HFFc6 (cell line): ENCODE measurements at regions not wholly inside any gene's neighbourhood (a gene's known extent, or its start where the extent isn't known, plus 50 kb on each side); places are given as distances from the start of the nearest gene placed in this dataset.
"Not testable (repeated sequence)": the region's sequence is repeated elsewhere in the genome, so short reads cannot be mapped to it uniquely, and the experiment has no call there.

Experiments used
- DNase-seq: peaks from one replicate; pipeline ENCODE4 v3.0.0-alpha.2; 2018
- H3K27ac Mint-ChIP-seq: 2 replicates; pipeline ENCODE4 v1.8.0; 2020; ENCODE audit warnings: mild to moderate bottlenecking, mixed read lengths
- H3K27me3 Mint-ChIP-seq: 2 replicates; pipeline ENCODE4 v1.8.0; 2021; ENCODE audit warnings: mild to moderate bottlenecking, moderate library complexity, mixed read lengths; ENCODE audit not compliant: insufficient read depth
- H3K36me3 Mint-ChIP-seq: 2 replicates; pipeline ENCODE4 v1.8.0; 2021; ENCODE audit warnings: low read depth, mixed read lengths
- H3K4me1 Mint-ChIP-seq: 2 replicates; pipeline ENCODE4 v1.8.0; 2020; ENCODE audit warnings: low read depth, mixed read lengths
- H3K4me3 Mint-ChIP-seq: 2 replicates; pipeline ENCODE4 v1.8.0; 2020; ENCODE audit warnings: mild to moderate bottlenecking, moderate library complexity, mixed read lengths
- H3K9me3 Mint-ChIP-seq: 2 replicates; pipeline ENCODE4 v1.8.0; 2020; ENCODE audit warnings: mild to moderate bottlenecking, mixed read lengths
- TF ChIP-seq, protein P1 (sequence below): fragments of 200-600 bp; sonication (generic); IDR thresholded peaks from 2 replicates; pipeline ENCODE4 v1.5.0; 2021; ENCODE audit warnings: antibody characterized with exemption, mild to moderate bottlenecking

DNA sequence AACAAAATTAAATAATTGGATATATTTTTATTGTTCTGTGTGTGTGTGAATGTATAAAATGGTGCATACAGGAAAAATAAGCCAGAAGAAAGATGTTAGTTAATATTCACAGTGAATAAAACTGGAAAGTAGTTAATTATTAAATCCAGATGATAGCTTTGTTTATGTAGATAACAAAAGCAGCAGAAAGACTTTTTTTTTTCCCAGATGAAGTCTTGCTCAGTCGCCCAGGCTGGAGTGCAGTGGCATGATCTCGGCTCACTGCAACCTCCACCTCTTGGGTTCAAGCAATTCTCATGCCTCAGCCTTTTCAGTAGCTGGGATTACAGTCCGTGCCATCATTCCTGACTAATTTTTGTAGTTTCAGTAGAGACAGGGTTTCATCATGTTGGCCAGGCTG, 140.1 kb downstream of the ZNF486 start:
- Mint-ChIP-seq H3K9me3 (peaks cover 31% of the 10 kb centered on the region), H3K27me3 (no peaks in the 10 kb centered on the region), H3K27ac (no peak overlapping the region), H3K4me3 (no peak overlapping the region), H3K4me1 (no peaks in the 10 kb centered on the region), H3K36me3 (no peaks in the 10 kb centered on the region; the same call in 1 of the 2 replicates)
- no peak for DNase-seq
- TF ChIP-seq, protein P1, sequence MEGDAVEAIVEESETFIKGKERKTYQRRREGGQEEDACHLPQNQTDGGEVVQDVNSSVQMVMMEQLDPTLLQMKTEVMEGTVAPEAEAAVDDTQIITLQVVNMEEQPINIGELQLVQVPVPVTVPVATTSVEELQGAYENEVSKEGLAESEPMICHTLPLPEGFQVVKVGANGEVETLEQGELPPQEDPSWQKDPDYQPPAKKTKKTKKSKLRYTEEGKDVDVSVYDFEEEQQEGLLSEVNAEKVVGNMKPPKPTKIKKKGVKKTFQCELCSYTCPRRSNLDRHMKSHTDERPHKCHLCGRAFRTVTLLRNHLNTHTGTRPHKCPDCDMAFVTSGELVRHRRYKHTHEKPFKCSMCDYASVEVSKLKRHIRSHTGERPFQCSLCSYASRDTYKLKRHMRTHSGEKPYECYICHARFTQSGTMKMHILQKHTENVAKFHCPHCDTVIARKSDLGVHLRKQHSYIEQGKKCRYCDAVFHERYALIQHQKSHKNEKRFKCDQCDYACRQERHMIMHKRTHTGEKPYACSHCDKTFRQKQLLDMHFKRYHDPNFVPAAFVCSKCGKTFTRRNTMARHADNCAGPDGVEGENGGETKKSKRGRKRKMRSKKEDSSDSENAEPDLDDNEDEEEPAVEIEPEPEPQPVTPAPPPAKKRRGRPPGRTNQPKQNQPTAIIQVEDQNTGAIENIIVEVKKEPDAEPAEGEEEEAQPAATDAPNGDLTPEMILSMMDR, result no peak

- H3K36me3 Mint-ChIP-seq, DNase-seq, H3K27me3 Mint-ChIP-seq, H3K4me1 Mint-ChIP-seq, H3K27ac Mint-ChIP-seq, H3K4me3 Mint-ChIP-seq: not testable (repeated sequence)
- H3K9me3 Mint-ChIP-seq, result peaks cover 50% of the 10 kb centered on the region
Measured at GRCh38 chr19:20296314-20296713, 129.3 kb downstream of the ZNF486 start.

- Mint-ChIP-seq H3K4me1 (no peaks in the 10 kb centered on the region), H3K4me3 (no peak overlapping the region), H3K9me3 (peaks cover 43% of the 10 kb centered on the region), H3K27me3 (no peaks in the 10 kb centered on the region), H3K27ac (no peak overlapping the region), H3K36me3 (no peaks in the 10 kb centered on the region)
- DNase-seq, result no peak
- TF ChIP-seq, protein P1, result no peak
Measured at GRCh38 chr19:20294181-20294580, 127.2 kb downstream of the ZNF486 start.

DNA sequence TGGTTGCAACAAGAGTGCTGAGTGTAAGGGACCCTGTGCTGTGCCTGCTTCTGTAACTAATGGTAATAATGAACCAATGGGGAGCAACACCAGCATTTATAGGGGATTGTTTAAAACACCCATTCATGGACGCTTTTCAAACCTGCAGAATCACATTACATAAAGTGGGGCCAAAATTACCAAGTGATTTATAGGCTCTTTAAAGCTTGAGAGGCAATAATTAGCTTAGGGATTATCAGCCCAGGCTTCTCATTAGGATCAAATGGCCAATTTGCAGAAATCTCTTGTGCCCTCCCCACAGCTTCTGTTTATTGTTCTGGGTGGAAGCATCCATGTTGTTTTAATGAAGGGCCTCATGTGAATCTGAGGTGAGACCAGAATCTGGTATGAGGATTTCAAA, 125.5 kb downstream of the ZNF486 start:
- not testable (repeated sequence) for H3K27me3 Mint-ChIP-seq, H3K36me3 Mint-ChIP-seq, H3K27ac Mint-ChIP-seq, H3K4me3 Mint-ChIP-seq, DNase-seq, H3K4me1 Mint-ChIP-seq
- H3K9me3 Mint-ChIP-seq, result peaks cover 46% of the 10 kb centered on the region

- Mint-ChIP-seq H3K9me3 (peaks cover 38% of the 10 kb centered on the region), H3K4me3 (no peak overlapping the region), H3K27ac (no peak overlapping the region), H3K36me3 (no peaks in the 10 kb centered on the region), H3K4me1 (no peaks in the 10 kb centered on the region), H3K27me3 (no peaks in the 10 kb centered on the region)
- DNase-seq, result no peak
- TF ChIP-seq, protein P1, result no peak
Measured at GRCh38 chr19:20289186-20289585, 122.2 kb downstream of the ZNF486 start.

- no peak for DNase-seq
- H3K36me3 Mint-ChIP-seq, result no peaks in the 10 kb centered on the region
- H3K4me1 Mint-ChIP-seq, result no peaks in the 10 kb centered on the region
- peaks cover 42% of the 10 kb centered on the region for H3K9me3 Mint-ChIP-seq
- H3K27ac Mint-ChIP-seq, result no peak overlapping the region
- H3K4me3 Mint-ChIP-seq, result no peak overlapping the region
- H3K27me3 Mint-ChIP-seq, result no peaks in the 10 kb centered on the region
- TF ChIP-seq, protein P1, result no peak
Measured at GRCh38 chr19:20287070-20287469, 120.1 kb downstream of the ZNF486 start.

GRCh38 chr19:20285876-20286275, 118.9 kb downstream of the ZNF486 start:
- not testable (repeated sequence) for H3K27ac Mint-ChIP-seq, H3K36me3 Mint-ChIP-seq, H3K4me1 Mint-ChIP-seq, H3K27me3 Mint-ChIP-seq, H3K4me3 Mint-ChIP-seq, DNase-seq
- H3K9me3 Mint-ChIP-seq, result peaks cover 47% of the 10 kb centered on the region
